ENCODE measurements at regions not wholly inside any gene's neighbourhood (a gene's known extent, or its start where the extent isn't known, plus 50 kb on each side); places are given as distances from the start of the nearest gene placed in this dataset.

GRCh38 chr4:30943356-30943755 is 223.2 kb downstream of the PCDH7 start:
- no peak overlapping the region for H3K4me3 ChIP-seq (ENCODE audit: low read depth, low read length)
- TF ChIP-seq CTCF (IDR thresholded peaks at IDR 0.05; ENCODE audit: insufficient read depth, low read depth, low read length): no peak
- peak; percentile 7 for DNase-seq (ENCODE audit: low read depth)

DNA sequence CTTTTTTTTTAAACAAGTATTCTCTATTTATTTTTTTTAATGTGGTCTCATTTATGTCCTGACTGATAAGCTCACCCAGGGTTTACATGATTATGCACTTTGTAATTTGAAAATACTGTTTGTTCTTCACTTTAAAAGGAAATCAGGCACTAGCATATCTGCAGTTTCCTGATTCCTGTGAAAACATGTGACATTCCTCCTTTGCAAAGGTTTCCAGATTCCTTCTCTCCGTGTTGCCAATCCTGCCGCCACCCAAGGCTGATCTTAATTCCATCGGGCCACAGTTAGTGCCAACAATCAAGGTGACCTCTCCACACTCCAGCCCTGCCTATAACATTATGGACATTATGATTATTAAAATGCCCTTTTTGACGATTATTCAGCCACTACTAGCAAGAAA is 225.4 kb downstream of the PCDH7 start:
- no peak for DNase-seq (ENCODE audit: low read depth)
- no peak overlapping the region for H3K4me3 ChIP-seq (ENCODE audit: low read depth, low read length)
- TF ChIP-seq CTCF (IDR thresholded peaks at IDR 0.05; ENCODE audit: insufficient read depth, low read depth, low read length): no peak

- TF ChIP-seq CTCF (IDR thresholded peaks at IDR 0.05; ENCODE audit: insufficient read depth, low read depth, low read length): no peak
- no peak for DNase-seq (ENCODE audit: low read depth)
- H3K4me3 ChIP-seq (ENCODE audit: low read depth, low read length): no peak overlapping the region
These were observed 226.1 kb downstream of the PCDH7 start for GRCh38 chr4:30946288-30946687.

DNA sequence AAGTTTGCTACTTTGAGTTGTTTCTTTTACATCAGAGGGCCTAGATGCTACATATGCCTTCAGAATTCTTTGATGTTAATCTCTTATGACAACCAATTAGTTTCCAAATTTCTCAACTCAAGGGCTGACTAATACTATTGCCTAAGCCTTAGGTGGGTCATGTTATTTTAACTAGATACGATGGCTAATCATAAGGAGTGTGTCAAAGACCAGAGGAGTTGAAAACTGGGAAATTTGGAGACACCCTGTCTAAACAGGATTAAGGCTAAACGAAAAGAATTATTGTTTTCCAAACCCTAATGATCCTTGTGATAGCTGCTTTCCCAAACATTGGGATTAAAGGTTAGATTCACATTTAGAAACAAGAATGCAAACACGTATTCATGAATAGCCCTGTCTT is 228.5 kb downstream of the PCDH7 start:
- no peak overlapping the region for H3K4me3 ChIP-seq (ENCODE audit: low read depth, low read length)
- no peak for TF ChIP-seq CTCF (IDR thresholded peaks at IDR 0.05; ENCODE audit: insufficient read depth, low read depth, low read length)
- peak; percentile 81 for DNase-seq (ENCODE audit: low read depth)

GRCh38 chr4:30950737-30951136 is 230.6 kb downstream of the PCDH7 start:
- peak; percentile 11 for DNase-seq (ENCODE audit: low read depth)
- H3K4me3 ChIP-seq (ENCODE audit: low read depth, low read length): no peak overlapping the region
- no peak for TF ChIP-seq CTCF (IDR thresholded peaks at IDR 0.05; ENCODE audit: insufficient read depth, low read depth, low read length)

DNA sequence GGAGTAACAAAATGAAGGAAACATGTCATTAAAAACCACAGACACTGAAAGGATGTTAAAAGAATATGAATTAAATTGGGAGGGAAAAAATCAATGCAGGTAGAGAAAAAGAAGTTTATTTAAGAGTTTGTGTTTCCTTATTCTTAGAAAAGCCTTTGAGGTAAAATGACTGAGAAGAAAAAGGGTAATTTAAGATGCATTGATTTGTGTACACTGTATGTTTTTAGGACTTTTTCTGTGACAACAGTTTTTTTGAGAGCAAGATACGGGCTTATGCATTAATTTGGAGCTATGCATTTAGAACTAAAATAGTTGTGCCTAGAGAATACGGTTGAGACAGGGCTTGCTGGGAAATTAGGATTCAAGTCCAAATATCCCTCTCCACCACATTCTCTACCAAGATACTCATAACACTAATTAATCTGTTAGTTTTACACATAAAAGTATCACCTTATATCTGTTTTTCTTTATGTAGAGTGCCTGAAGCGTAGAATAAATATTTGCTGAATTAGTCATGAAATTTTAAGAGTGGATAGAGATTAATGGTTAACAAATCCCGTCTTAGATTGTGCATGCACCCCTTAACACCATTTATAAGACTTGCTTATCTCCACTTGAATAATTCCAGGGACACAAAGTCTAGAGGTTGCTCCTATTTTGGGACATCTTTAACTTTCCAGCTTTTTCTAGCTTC is 232.5 kb downstream of the PCDH7 start:
- H3K4me3 ChIP-seq (ENCODE audit: low read depth, low read length): no peak overlapping the region
- TF ChIP-seq CTCF (IDR thresholded peaks at IDR 0.05; ENCODE audit: insufficient read depth, low read depth, low read length): no peak
- DNase-seq (ENCODE audit: low read depth): peak; percentile 23

GRCh38 chr4:30953799-30954198 is 233.6 kb downstream of the PCDH7 start:
- no peak overlapping the region for H3K4me3 ChIP-seq (ENCODE audit: low read depth, low read length)
- no peak for DNase-seq (ENCODE audit: low read depth)
- TF ChIP-seq CTCF (IDR thresholded peaks at IDR 0.05; ENCODE audit: insufficient read depth, low read depth, low read length): no peak
